ENCODE measurements at regions not wholly inside any gene's neighbourhood (a gene's known extent, or its start where the extent isn't known, plus 50 kb on each side); places are given as distances from the start of the nearest gene placed in this dataset.
"Not testable (repeated sequence)": the region's sequence is repeated elsewhere in the genome, so short reads cannot be mapped to it uniquely, and the experiment has no call there.

DNA sequence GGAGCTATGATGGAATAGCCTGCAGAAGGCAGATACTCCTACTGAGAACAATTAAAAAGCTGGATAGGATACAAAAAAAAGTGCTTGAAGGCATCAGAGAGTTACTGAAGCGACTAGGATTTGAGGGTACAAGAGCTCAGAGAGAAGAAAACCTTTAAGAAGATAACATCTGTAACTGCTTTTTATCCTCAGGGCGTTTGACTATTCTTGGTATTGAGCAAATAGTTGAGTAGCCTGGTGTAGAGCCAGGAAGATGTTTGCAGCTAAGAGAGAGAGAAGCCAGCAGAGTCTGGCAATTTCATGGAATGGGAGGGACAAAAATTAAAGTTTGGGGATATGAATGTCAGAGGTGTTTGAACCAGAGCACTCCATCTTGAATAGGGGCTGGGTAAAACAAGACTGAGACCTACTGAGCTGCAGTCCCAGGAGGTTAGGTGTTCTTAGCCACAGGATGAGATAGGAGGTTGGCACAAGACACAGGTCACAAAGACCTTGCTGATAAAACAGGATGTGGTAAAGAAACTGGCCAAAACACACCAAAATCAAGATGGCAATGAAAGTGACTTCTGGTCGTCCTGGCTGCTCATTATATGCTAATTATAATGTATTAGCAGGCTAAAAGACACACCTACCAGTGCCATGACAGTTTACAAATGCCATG, 428.8 kb downstream of the SH2D4B start:
- intact Hi-C loops (cut with micrococcal nuclease; ENCODE audit: unreplicated experiment): no loop called here
- no peak overlapping the region for H3K4me3 ChIP-seq

GRCh38 chr10:80967357-80967756, 429.7 kb downstream of the SH2D4B start:
- CTCF ChIA-PET; H3F3A ChIP-seq (ENCODE audit: insufficient read depth, low read depth); H3K9me2 ChIP-seq (ENCODE audit: insufficient read depth); DNase-seq; H3K4me1 ChIP-seq (replicated peaks; ENCODE audit: insufficient read depth); H3K4me2 ChIP-seq; H2AFZ ChIP-seq; H4K20me1 ChIP-seq (ENCODE audit: insufficient read depth); BruUV-seq (replicated peaks); H3K27me3 ChIP-seq (ENCODE audit: insufficient read depth, low read depth); H3K9me3 ChIP-seq (ENCODE audit: insufficient read depth, low read depth); intact Hi-C loops (cut with micrococcal nuclease; ENCODE audit: unreplicated experiment); H3K36me3 ChIP-seq (ENCODE audit: low read depth); H3K79me2 ChIP-seq (ENCODE audit: low read depth); H3K4me3 ChIP-seq; H3K27ac ChIP-seq: not testable (repeated sequence)
- POLR2A ChIA-PET (ENCODE audit: unreplicated experiment): interaction anchor here (1.0 kb wide), 1 partner anchor 1882 kb away, joined by 7 read pairs; no protein-coding TSS in a partner anchor

More for the DNA sequence above, 428.8 kb downstream of the SH2D4B start:
- H3K36me3 ChIP-seq (ENCODE audit: low read depth): no peaks in the 10 kb centered on the region
- TF ChIP-seq, protein P1, sequence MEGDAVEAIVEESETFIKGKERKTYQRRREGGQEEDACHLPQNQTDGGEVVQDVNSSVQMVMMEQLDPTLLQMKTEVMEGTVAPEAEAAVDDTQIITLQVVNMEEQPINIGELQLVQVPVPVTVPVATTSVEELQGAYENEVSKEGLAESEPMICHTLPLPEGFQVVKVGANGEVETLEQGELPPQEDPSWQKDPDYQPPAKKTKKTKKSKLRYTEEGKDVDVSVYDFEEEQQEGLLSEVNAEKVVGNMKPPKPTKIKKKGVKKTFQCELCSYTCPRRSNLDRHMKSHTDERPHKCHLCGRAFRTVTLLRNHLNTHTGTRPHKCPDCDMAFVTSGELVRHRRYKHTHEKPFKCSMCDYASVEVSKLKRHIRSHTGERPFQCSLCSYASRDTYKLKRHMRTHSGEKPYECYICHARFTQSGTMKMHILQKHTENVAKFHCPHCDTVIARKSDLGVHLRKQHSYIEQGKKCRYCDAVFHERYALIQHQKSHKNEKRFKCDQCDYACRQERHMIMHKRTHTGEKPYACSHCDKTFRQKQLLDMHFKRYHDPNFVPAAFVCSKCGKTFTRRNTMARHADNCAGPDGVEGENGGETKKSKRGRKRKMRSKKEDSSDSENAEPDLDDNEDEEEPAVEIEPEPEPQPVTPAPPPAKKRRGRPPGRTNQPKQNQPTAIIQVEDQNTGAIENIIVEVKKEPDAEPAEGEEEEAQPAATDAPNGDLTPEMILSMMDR (conservative IDR thresholded peaks at IDR 0.05): no peak
- TF ChIP-seq EZH2 (IDR thresholded peaks at IDR 0.05; ENCODE audit: low read depth): no peak
- H3K79me2 ChIP-seq (ENCODE audit: low read depth): no peaks in the 10 kb centered on the region
- H3K4me2 ChIP-seq: no peak overlapping the region
- H4K20me1 ChIP-seq (ENCODE audit: insufficient read depth): no peaks in the 10 kb centered on the region
- no peak overlapping the region for H3K27ac ChIP-seq
- 0 out of 2 replicates have a peak, but pooled peaks cover 4% of the 10 kb centered on the region for H3K27me3 ChIP-seq (ENCODE audit: insufficient read depth, low read depth)
- no peak overlapping the region for H2AFZ ChIP-seq
- no peaks in the 10 kb centered on the region for H3F3A ChIP-seq (ENCODE audit: insufficient read depth, low read depth)
- H3K4me1 ChIP-seq (replicated peaks; ENCODE audit: insufficient read depth): no peaks in the 10 kb centered on the region
- H3K9me3 ChIP-seq (ENCODE audit: insufficient read depth, low read depth): no peaks in the 10 kb centered on the region
- BruUV-seq (replicated peaks): no TSS peak
- no peaks in the 10 kb centered on the region for H3K9me2 ChIP-seq (ENCODE audit: insufficient read depth)
- ChIA-PET CTCF (no interaction called here), POLR2A (ENCODE audit: unreplicated experiment) (no interaction called here)
- no peak for DNase-seq

DNA sequence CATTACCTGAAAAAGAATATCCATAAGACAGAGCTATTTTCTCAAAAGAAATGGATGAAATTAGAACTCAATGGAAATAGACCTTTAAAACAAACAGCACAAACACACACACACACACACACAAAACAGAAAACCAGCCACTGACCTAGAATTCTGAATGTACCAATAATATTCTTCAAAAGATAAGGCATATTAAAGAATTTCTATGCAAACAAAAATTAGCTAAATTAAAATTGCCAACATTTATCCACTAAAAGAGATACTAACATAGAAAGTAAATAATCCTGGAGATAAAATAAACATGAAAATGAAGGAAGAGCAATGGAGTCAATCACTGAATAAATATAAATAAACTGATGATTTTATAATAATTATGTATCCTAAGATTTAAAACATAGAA, 431.2 kb downstream of the SH2D4B start:
- no peak for TF ChIP-seq EZH2 (IDR thresholded peaks at IDR 0.05; ENCODE audit: low read depth)
- TF ChIP-seq, protein P1 (conservative IDR thresholded peaks at IDR 0.05): no peak
- H3K27ac ChIP-seq: no peak overlapping the region
- no TSS peak for BruUV-seq (replicated peaks)
- intact Hi-C loops (cut with micrococcal nuclease; ENCODE audit: unreplicated experiment): no loop called here
- 0 out of 2 replicates have a peak, but pooled peaks cover 3% of the 10 kb centered on the region for H3K27me3 ChIP-seq (ENCODE audit: insufficient read depth, low read depth)
- H3F3A ChIP-seq (ENCODE audit: insufficient read depth, low read depth): no peaks in the 10 kb centered on the region
- no peaks in the 10 kb centered on the region for H3K79me2 ChIP-seq (ENCODE audit: low read depth)
- no peaks in the 10 kb centered on the region for H3K9me3 ChIP-seq (ENCODE audit: insufficient read depth, low read depth)
- no peak overlapping the region for H2AFZ ChIP-seq
- POLR2A ChIA-PET (ENCODE audit: unreplicated experiment): no interaction called here
- H3K4me1 ChIP-seq (replicated peaks; ENCODE audit: insufficient read depth): no peaks in the 10 kb centered on the region
- H3K4me2 ChIP-seq: no peak overlapping the region
- DNase-seq: no peak
- H4K20me1 ChIP-seq (ENCODE audit: insufficient read depth): no peaks in the 10 kb centered on the region
- CTCF ChIA-PET: no interaction called here
- H3K9me2 ChIP-seq (ENCODE audit: insufficient read depth): no peaks in the 10 kb centered on the region
- no peaks in the 10 kb centered on the region for H3K36me3 ChIP-seq (ENCODE audit: low read depth)
- H3K4me3 ChIP-seq: no peak overlapping the region

- DNase-seq: no peak
- Histone ChIP-seq H4K20me1 (ENCODE audit: insufficient read depth) (no peaks in the 10 kb centered on the region), H3K79me2 (ENCODE audit: low read depth) (no peaks in the 10 kb centered on the region), H3K4me1 (replicated peaks; ENCODE audit: insufficient read depth) (no peaks in the 10 kb centered on the region), H3K9me2 (ENCODE audit: insufficient read depth) (no peaks in the 10 kb centered on the region), H3F3A (ENCODE audit: insufficient read depth, low read depth) (no peaks in the 10 kb centered on the region), H3K36me3 (ENCODE audit: low read depth) (no peaks in the 10 kb centered on the region), H3K4me3 (no peak overlapping the region), H3K27ac (no peak overlapping the region), H3K9me3 (ENCODE audit: insufficient read depth, low read depth) (no peaks in the 10 kb centered on the region), H2AFZ (no peak overlapping the region), H3K4me2 (no peak overlapping the region), H3K27me3 (ENCODE audit: insufficient read depth, low read depth) (peaks cover 8% of the 10 kb centered on the region; the same call in 1 of the 2 replicates)
- ChIA-PET CTCF (no interaction called here), POLR2A (ENCODE audit: unreplicated experiment) (no interaction called here)
- TF ChIP-seq EZH2 (IDR thresholded peaks at IDR 0.05; ENCODE audit: low read depth): no peak
- TF ChIP-seq, protein P1 (conservative IDR thresholded peaks at IDR 0.05): no peak
- intact Hi-C loops (cut with micrococcal nuclease; ENCODE audit: unreplicated experiment): no loop called here
- no TSS peak for BruUV-seq (replicated peaks)
Observed at GRCh38 chr10:80971461-80971860, 433.8 kb downstream of the SH2D4B start.
